Activated CD4-positive, alpha-beta T cell treated with anti-CD3 and anti-CD28 coated beads for 1 hour (primary cell): ENCODE measurements at regions not wholly inside any gene's neighbourhood (a gene's known extent, or its start where the extent isn't known, plus 50 kb on each side); places are given as distances from the start of the nearest gene placed in this dataset.

Source experiments
- DNase-seq: peaks from one replicate; pipeline ENCODE4 v3.0.0-alpha.2; 2020

DNA sequence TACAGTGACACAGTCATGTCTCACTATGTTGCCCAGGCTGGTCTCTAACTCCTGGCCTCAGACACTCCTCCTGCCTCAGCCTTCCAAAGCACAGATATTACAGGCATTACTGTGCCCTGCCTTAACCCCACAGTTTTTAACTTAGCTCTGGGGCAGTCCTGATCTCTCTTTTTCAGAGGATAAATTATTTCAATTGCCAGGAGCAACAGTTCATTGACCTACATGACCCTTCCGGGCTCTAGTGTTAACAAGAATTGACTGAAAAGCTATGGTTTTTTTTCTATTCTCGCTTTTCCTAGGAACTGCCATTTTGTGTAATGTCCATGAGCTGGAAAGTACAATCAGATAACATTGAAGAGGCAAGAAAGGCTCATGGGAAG is 92.8 kb downstream of the HNRNPLL start:
- DNase-seq = no peak

DNA sequence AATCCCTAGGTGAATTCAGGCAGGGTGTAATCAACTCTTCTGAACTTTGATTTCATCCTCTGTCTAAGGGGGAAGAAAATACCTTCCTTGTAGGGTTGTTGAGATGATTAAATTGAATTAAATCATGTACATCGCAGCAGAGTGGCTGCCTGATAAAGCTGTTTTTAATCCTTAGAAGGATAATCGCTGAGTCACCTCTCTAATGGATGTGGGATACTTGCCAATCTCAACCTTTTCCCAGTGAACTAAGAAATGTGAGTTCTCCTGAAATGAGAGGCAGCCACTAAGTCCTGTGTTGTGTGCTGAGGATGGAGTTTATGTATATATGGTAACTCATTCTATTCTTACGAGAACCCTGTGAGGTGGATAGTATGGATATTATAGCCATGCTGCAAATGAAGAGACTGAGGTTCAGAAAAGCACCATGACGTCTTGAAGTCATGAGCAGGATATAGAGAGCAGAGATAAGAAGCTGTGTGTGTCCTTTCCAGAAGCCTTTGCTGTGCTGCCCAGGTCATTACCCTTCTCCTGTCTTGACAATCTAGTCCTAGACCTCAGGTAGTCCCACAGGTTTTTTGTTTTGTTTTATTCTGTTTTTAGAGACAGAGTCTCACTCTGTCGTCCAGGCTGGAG is 93.3 kb downstream of the HNRNPLL start:
- no peak for DNase-seq

DNA sequence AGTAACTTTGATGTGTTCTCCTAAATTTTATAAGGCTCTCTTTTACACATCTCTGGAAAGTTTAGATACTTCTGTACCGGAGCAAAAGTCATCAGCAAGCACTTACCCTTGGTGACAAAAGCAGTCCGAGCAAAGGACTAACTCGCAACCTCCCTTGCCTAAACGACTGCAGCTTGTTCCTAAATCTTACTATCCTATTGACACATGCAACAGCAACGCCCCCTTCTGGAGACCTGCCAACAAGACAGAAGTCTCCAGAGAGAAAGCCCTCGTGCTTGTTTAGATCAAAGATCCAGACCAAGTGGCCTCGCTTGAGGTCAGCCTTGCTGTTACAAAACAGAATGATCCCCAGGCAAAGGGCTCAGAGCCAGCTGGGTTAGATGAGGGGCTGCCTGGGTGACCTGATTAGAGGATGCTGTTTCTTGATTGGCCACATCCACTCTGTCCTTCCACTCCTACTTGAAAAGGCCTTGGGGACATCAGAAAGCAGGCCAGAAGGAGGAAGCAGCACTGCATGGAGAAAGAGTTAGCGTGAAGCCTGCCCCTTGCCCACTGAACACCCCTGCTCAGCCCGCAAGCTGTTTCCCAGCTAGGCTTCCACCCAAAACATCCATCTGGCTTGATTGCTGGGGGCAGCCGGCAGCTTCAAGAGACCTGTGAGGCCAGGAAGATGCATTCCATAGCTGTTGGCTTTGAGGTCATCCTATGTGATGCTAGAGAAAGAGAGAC is 94.3 kb downstream of the HNRNPLL start:
- DNase-seq = peak; percentile 61

- no peak for DNase-seq
These were observed 95.0 kb downstream of the HNRNPLL start for GRCh38 chr2:38507712-38508111.

GRCh38 chr2:38505779-38506178 is 96.9 kb downstream of the HNRNPLL start:
- DNase-seq = no peak

GRCh38 chr2:38504169-38504568 is 98.6 kb downstream of the HNRNPLL start:
- DNase-seq = no peak

GRCh38 chr2:38502107-38502506 is 100.6 kb downstream of the HNRNPLL start:
- no peak for DNase-seq

DNA sequence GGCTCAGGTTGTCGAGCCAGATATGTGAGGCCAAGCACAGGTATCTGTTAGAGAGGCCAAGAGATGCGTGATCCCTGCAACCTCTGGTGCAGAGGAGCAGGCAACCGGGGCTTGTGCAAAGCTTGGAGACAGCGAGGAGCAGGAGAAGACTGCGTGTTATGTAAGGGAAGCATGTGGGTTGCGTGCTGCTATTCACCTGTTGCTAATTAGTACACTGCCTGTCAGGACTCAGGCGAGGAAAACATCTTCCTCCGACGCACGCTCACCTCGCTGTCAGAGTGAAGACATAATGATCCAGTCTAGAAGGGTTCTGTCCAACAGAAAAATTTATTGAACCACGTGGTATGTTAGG is 102.5 kb downstream of the HNRNPLL start:
- no peak for DNase-seq

GRCh38 chr2:38499548-38500282 is 103.0 kb downstream of the HNRNPLL start:
- no peak for DNase-seq

DNA sequence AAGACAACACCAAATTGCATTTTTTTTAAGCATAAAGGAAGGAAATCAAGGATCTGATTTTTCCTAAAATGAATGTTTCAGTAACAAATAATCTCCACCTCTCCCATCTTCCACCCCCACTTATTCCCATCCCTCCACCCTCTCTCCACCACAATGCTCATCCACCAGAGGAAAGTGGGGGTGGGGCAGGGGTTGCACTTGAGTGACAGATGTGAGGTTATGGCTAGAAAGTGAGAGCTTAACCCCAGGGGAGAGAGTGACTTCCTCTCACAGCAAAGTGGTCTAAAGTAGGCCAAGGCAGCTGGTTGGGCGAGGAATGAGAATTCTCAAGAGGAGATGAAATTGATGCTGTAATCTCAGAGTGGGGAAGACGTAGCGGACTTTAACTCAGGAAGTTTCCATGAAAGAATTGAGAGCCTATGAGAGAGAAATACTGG is 104.7 kb downstream of the HNRNPLL start:
- DNase-seq = no peak

DNA sequence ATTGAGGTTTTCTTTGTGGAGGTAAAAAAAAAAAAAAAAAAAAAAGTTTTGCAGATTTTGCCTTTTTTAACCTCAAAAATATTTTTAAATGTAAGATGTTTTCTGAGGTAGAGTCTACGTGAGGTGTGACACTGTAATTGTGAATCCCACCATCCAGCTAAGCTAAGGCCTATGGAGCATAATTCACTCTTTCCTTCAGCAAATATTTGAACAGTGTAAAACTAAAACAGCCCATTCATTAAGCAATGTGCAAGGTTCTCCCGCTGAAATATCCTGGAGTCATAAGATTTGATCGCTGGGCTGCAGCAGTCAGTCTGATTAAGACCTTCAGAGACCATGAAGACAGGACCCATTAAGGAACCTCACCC is 105.1 kb downstream of the HNRNPLL start:
- no peak for DNase-seq

DNA sequence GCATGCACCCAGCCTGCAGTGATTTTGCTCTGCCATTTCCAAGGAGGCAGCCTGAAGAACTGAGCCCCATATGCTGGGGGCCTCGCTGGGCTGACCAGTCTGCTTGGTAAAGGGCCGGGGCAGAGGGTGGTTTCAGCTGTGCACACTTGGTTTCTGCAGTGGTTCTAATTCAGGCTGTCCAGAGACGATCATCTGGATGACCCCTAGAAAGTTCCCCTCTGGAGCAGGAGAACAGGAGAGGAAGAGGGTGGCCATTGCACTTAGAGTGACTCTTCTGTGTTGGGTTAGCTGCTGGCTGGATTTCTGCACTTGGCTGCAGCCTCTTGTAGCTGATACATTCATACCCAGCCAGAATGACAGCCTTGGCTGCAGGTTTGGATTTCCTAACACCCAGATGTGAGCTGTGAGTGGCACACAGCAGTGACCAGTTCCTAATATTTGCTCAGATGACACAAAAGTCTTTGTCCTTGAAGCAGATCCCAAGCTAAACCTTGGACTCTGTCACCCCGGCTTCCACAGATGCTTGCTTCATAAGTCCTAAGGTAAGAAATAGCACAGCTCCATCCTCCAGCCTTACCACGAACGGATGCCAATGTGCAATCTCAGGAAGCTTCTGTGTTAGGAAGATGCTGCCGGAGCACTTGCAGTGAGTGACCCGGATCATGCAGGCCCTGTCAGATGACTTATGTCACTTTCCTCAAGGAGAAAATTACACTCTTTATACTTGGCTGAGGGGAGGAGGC is 105.6 kb downstream of the HNRNPLL start:
- no peak for DNase-seq

GRCh38 chr2:38495880-38496279 is 106.8 kb downstream of the HNRNPLL start:
- no peak for DNase-seq

DNA sequence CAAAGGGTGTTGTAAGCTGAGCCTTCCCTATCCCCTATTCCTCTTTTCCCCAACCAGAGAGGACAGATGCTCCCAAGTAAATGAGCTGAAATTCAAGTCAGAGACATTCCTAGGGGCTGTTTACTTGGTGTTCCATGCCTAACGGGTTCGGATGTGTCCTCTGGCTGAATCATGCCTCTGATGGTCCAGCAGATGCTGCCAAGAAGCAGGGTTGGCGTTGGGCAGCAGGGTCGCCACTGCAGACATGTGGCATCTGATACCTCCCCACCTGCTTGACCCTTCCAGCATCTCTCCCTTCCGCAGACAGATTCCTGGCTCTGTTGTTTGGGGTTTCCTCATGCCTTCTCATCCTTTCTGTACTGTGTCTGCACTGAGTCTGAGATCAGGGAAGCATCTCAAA is 108.3 kb downstream of the HNRNPLL start:
- DNase-seq = no peak

GRCh38 chr2:38492042-38492615 is 110.6 kb downstream of the HNRNPLL start:
- DNase-seq = no peak

GRCh38 chr2:38491436-38491835 is 111.3 kb downstream of the HNRNPLL start:
- DNase-seq = no peak

DNA sequence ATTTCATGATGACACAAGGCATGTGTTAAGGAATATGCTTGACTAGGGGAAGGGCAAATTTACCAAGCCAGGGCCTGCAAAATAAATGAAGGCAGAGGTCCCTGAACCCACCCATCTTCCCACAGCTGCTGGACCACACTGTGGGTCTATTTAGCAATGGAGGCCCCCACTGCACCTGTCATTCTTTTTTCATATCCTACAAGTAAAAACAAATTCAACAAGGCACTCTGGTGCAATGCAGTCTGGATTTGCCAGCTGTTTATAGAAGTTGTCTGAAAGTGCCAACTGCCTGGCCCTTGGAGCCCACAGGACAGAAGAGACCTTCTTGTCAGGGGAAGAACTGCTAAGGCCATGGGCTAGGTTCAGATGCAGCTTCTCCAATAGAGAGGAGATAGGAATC is 112.8 kb upstream of the ATL2 start:
- no peak for DNase-seq

DNA sequence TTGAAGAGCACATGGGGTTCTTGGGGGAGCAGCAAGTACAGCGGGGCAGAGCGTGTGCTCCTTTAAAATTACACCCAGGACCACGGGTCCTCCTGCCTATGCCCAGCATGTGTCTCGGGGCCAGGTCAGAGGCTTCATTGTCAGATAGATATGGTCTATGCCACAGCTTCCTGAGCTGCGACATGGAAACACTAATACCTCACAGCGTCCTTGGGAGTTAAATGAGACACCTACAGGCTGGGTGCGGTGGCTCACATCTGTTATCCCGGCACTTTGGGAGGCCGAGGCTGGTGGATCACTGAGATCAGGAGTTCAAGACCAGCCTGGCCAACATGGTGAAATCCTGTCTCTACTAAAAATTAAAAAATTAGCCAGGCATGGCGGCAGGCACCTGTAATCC is 110.8 kb upstream of the ATL2 start:
- DNase-seq = no peak

DNA sequence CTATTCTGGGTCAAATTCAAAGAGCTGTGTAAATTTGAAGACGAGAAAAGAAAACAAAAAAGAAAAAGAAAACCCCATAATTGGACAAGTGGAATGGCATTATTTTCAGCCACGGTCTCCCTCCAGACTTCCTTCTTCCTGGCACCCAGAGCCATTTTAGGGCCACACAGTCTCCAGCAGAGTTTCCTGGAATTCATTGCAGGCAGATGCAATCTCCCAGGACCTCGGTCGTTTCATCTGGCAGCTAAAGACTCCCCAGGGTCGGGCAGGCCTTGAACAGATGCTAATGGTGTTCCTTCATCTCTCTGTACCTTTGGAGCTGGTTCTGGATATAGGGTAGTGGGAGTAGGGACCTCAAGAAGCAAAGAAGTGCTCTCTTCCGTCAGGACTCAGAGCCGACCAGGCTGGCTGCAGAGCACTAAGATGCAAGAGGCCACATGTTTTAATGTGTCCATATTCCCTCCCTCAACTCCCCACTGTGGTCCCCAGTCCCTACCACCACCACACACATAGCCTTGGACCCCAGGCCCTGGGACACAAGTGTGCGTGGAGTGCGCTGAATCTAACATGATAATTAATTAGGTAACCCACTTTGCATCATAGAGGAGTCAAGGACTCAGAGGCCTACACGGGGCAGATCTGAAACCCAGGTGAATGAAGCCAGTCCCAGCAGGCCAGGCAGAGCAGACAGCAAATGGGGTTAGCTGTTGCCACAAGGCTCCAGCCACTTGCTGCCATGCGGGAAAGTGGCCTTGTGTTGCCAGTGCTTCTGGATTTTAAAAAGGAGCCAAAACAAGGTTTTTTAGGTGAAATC is 109.3 kb upstream of the ATL2 start:
- DNase-seq = no peak

- DNase-seq = no peak
These were observed 108.7 kb upstream of the ATL2 start for GRCh38 chr2:38485734-38486133.

- DNase-seq = no peak
These were observed 107.9 kb upstream of the ATL2 start for GRCh38 chr2:38484957-38485356.

GRCh38 chr2:38483776-38484501 is 106.9 kb upstream of the ATL2 start:
- DNase-seq = no peak
